Nephron progenitor cell (in vitro differentiated cells): ENCODE measurements at regions not wholly inside any gene's neighbourhood (a gene's known extent, or its start where the extent isn't known, plus 50 kb on each side); places are given as distances from the start of the nearest gene placed in this dataset.

Experiments used
- DNase-seq: peaks from one replicate; pipeline ENCODE4 v3.0.0; 2021
- H3K27ac Mint-ChIP-seq: 2 replicates; pipeline ENCODE4 v1.8.0; 2021; ENCODE audit warnings: mild to moderate bottlenecking, moderate library complexity, mixed read lengths
- H3K27me3 Mint-ChIP-seq: 2 replicates; pipeline ENCODE4 v1.8.0; 2021; ENCODE audit warnings: mild to moderate bottlenecking, low read depth, mixed read lengths; ENCODE audit not compliant: poor library complexity
- H3K36me3 Mint-ChIP-seq: 2 replicates; pipeline ENCODE4 v1.8.0; 2021; ENCODE audit warnings: low read depth, mixed read lengths
- H3K4me1 Mint-ChIP-seq: 2 replicates; pipeline ENCODE4 v1.8.0; 2021; ENCODE audit warnings: mixed read lengths
- H3K4me3 Mint-ChIP-seq: 2 replicates; pipeline ENCODE4 v1.8.0; 2021; ENCODE audit warnings: mild to moderate bottlenecking, moderate library complexity, mixed read lengths
- H3K9me3 Mint-ChIP-seq: 2 replicates; pipeline ENCODE4 v1.8.0; 2021; ENCODE audit warnings: mild to moderate bottlenecking, moderate library complexity, mixed read lengths
- CTCF ChIP-seq: fragments of 200-600 bp; sonication (generic); IDR thresholded peaks from 2 replicates; pipeline ENCODE4 v1.5.0; 2021; ENCODE audit warnings: antibody characterized with exemption

DNA sequence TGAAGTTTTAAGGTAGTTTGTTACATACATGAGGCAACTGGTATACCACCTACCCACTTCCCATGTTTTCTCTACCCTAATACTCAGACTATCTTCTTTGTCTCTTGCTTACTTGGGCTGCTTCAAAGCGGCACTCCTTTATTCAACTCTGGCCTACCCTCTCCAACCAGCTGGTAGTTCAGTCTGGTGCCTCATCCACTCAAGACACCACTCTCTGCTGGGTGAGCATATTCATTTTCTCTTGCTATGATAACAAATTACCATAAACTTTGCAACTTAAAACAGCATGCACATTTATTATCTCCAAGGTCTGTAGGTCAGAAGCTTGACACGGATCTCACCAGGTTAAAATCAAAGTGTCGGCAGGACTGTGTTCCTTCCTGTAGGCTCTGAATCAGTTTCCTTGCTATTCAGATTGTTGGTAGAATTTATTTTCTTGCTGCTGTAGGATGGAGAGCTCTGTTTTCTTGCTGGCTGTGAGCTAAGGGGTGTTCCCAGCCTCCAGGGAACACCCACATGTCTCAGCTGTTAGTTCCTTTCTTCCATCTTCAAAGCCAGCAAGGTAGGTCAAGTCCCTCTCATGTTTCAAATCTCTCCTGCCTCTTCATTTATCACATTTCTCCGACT lies 666.0 kb downstream of the DIAPH3 start:
- Mint-ChIP-seq H3K27me3 (no peaks in the 10 kb centered on the region), H3K9me3 (peaks cover 4% of the 10 kb centered on the region), H3K36me3 (no peaks in the 10 kb centered on the region), H3K4me3 (no peak overlapping the region), H3K4me1 (peaks cover 28% of the 10 kb centered on the region), H3K27ac (no peak overlapping the region)
- TF ChIP-seq CTCF, result no peak
- no peak for DNase-seq

GRCh38 chr13:59501004-59501403 lies 662.7 kb downstream of the DIAPH3 start:
- DNase-seq, result no peak

GRCh38 chr13:59504407-59504806 lies 659.3 kb downstream of the DIAPH3 start:
- Mint-ChIP-seq H3K4me3 (no peak overlapping the region), H3K9me3 (peaks cover 4% of the 10 kb centered on the region), H3K4me1 (no peaks in the 10 kb centered on the region), H3K36me3 (no peaks in the 10 kb centered on the region), H3K27ac (no peak overlapping the region), H3K27me3 (no peaks in the 10 kb centered on the region)
- no peak for TF ChIP-seq CTCF
- DNase-seq, result no peak

More at GRCh38 chr13:59501004-59501403, 662.7 kb downstream of the DIAPH3 start:
- Mint-ChIP-seq H3K9me3 (peaks cover 4% of the 10 kb centered on the region), H3K36me3 (no peaks in the 10 kb centered on the region), H3K27ac (no peak overlapping the region), H3K4me1 (peaks cover 13% of the 10 kb centered on the region), H3K27me3 (no peaks in the 10 kb centered on the region), H3K4me3 (no peak overlapping the region)
- TF ChIP-seq CTCF, result no peak

DNA sequence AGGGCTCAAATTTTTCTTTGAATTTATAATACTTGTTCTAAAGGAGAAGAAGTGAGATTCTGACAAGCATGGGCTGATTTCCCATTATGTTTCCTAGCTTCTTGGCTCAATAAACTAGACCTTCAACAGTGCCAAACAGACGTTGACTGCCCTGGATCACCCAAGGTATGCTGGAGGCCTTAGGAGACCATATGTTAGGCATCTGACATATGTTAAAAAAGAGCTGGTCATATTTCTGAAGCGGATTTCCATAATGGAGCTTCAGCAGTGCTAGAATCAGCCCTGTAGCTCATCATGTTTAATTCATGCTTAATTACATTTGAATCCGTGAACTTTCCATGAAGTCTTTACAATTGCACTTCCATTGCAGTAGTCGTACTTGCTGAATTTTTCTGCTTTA lies 653.3 kb downstream of the DIAPH3 start:
- Mint-ChIP-seq H3K4me1 (peaks cover 25% of the 10 kb centered on the region), H3K27ac (no peak overlapping the region), H3K27me3 (no peaks in the 10 kb centered on the region), H3K4me3 (no peak overlapping the region), H3K36me3 (no peaks in the 10 kb centered on the region), H3K9me3 (no peaks in the 10 kb centered on the region)
- TF ChIP-seq CTCF, result no peak
- no peak for DNase-seq

GRCh38 chr13:59513686-59514085 lies 650.0 kb downstream of the DIAPH3 start:
- H3K4me3 Mint-ChIP-seq, result no peak overlapping the region
- peaks cover 25% of the 10 kb centered on the region for H3K4me1 Mint-ChIP-seq
- DNase-seq, result no peak
- TF ChIP-seq CTCF, result no peak
- H3K9me3 Mint-ChIP-seq, result no peaks in the 10 kb centered on the region
- H3K27ac Mint-ChIP-seq, result no peak overlapping the region
- H3K36me3 Mint-ChIP-seq, result no peaks in the 10 kb centered on the region
- no peaks in the 10 kb centered on the region for H3K27me3 Mint-ChIP-seq

DNA sequence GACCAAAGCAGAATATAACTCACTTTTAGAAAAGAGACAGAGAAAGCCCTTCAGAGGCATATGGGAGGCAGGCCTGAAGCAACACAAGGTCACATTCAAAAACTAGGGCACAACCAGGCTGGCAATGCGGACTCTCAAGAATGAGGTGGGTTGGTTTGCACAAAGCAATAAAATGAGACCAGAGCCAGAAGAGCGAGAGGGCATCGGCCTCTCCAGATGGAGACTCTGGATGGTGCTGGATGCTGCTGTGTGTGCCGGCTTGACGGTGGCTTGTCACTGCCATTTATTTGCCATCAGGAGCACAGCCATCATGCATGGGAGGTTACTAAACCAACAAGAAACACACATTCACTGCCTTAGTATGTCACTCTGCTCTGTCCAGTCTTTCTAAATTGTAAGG lies 649.4 kb downstream of the DIAPH3 start:
- H3K27ac Mint-ChIP-seq, result peak overlapping the region; percentile 83

More for the DNA sequence above, 649.4 kb downstream of the DIAPH3 start:
- DNase-seq, result no peak
- Mint-ChIP-seq H3K4me1 (peaks cover 25% of the 10 kb centered on the region), H3K27me3 (no peaks in the 10 kb centered on the region), H3K36me3 (no peaks in the 10 kb centered on the region), H3K4me3 (no peak overlapping the region), H3K9me3 (no peaks in the 10 kb centered on the region)
- TF ChIP-seq CTCF, result no peak
